ENCODE measurements at regions not wholly inside any gene's neighbourhood (a gene's known extent, or its start where the extent isn't known, plus 50 kb on each side); places are given as distances from the start of the nearest gene placed in this dataset.
"Not testable (repeated sequence)": the region's sequence is repeated elsewhere in the genome, so short reads cannot be mapped to it uniquely, and the experiment has no call there.

GRCh38 chr1:30085811-30086770 lies 637.3 kb downstream of the MATN1 start:
- H3K36me3 ChIP-seq = no peaks in the 10 kb centered on the region
- peak overlapping the region; percentile 28 for H3K4me3 ChIP-seq (ENCODE audit: low read depth, low read length)
- peaks cover under 1% of the 10 kb centered on the region for H3K9me3 ChIP-seq (ENCODE audit: severe bottlenecking)
- TF ChIP-seq CTCF (IDR thresholded peaks at IDR 0.05; ENCODE audit: low read depth, low read length) = peak; percentile 72
- DNase-seq = peak; percentile 84
- peak overlapping the region; percentile 6; the same call in 1 of the 2 replicates for H3K27ac ChIP-seq
- H3K27me3 ChIP-seq (ENCODE audit: insufficient read depth, low read depth, severe bottlenecking) = no peaks in the 10 kb centered on the region

- no peak for DNase-seq
- H3K27ac ChIP-seq = no peak overlapping the region
- no peaks in the 10 kb centered on the region for H3K36me3 ChIP-seq
Measured at GRCh38 chr1:30084909-30085571, 638.3 kb downstream of the MATN1 start.

GRCh38 chr1:30083800-30084464 lies 639.5 kb downstream of the MATN1 start:
- Histone ChIP-seq H3K27me3 (ENCODE audit: insufficient read depth, low read depth, severe bottlenecking) (no peaks in the 10 kb centered on the region), H3K36me3 (no peaks in the 10 kb centered on the region), H3K4me3 (ENCODE audit: low read depth, low read length) (no peak overlapping the region), H3K9me3 (ENCODE audit: severe bottlenecking) (no peaks in the 10 kb centered on the region), H3K27ac (no peak overlapping the region)
- DNase-seq = no peak
- TF ChIP-seq CTCF (IDR thresholded peaks at IDR 0.05; ENCODE audit: low read depth, low read length) = no peak

More at GRCh38 chr1:30084909-30085571, 638.3 kb downstream of the MATN1 start:
- no peak for TF ChIP-seq CTCF (IDR thresholded peaks at IDR 0.05; ENCODE audit: low read depth, low read length)
- H3K9me3 ChIP-seq (ENCODE audit: severe bottlenecking) = no peaks in the 10 kb centered on the region
- no peaks in the 10 kb centered on the region for H3K27me3 ChIP-seq (ENCODE audit: insufficient read depth, low read depth, severe bottlenecking)
- no peak overlapping the region for H3K4me3 ChIP-seq (ENCODE audit: low read depth, low read length)

GRCh38 chr1:30081379-30082102 lies 641.8 kb downstream of the MATN1 start:
- Histone ChIP-seq H3K36me3 (no peaks in the 10 kb centered on the region), H3K9me3 (ENCODE audit: severe bottlenecking) (peaks cover 3% of the 10 kb centered on the region), H3K27me3 (ENCODE audit: insufficient read depth, low read depth, severe bottlenecking) (no peaks in the 10 kb centered on the region), H3K27ac (no peak overlapping the region), H3K4me3 (ENCODE audit: low read depth, low read length) (no peak overlapping the region)
- TF ChIP-seq CTCF (IDR thresholded peaks at IDR 0.05; ENCODE audit: low read depth, low read length) = no peak
- DNase-seq = no peak

GRCh38 chr1:30075916-30076315 lies 647.5 kb downstream of the MATN1 start:
- H3K27me3 ChIP-seq (ENCODE audit: insufficient read depth, low read depth, severe bottlenecking); H3K36me3 ChIP-seq; H3K27ac ChIP-seq; H3K4me3 ChIP-seq (ENCODE audit: low read depth, low read length); DNase-seq: not testable (repeated sequence)
- H3K9me3 ChIP-seq (ENCODE audit: severe bottlenecking) = peaks cover 13% of the 10 kb centered on the region
